IPS-NIHi7 (cell line): ENCODE measurements at regions not wholly inside any gene's neighbourhood (a gene's known extent, or its start where the extent isn't known, plus 50 kb on each side); places are given as distances from the start of the nearest gene placed in this dataset.
"Not testable (repeated sequence)": the region's sequence is repeated elsewhere in the genome, so short reads cannot be mapped to it uniquely, and the experiment has no call there.

ENCODE experiments used
- DNase-seq: peaks from one replicate; pipeline ENCODE4 v3.0.0; 2012; ENCODE audit warnings: mixed read lengths; ENCODE audit errors: extremely low spot score

GRCh38 chr20:22529150-22530019 is 55.0 kb downstream of the FOXA2 start:
- no peak for DNase-seq

GRCh38 chr20:22526512-22527012 is 57.8 kb downstream of the FOXA2 start:
- no peak for DNase-seq

- DNase-seq = no peak
Observed at GRCh38 chr20:22525821-22526220, 58.6 kb downstream of the FOXA2 start.

- DNase-seq = no peak
Observed at GRCh38 chr20:22525069-22525820, 59.1 kb downstream of the FOXA2 start.

- DNase-seq = no peak
Observed at GRCh38 chr20:22524393-22525015, 59.9 kb downstream of the FOXA2 start.

- no peak for DNase-seq
Observed at GRCh38 chr20:22523499-22524392, 60.6 kb downstream of the FOXA2 start.

- no peak for DNase-seq
Observed at GRCh38 chr20:22523128-22523498, 61.3 kb downstream of the FOXA2 start.

- DNase-seq = no peak
Observed at GRCh38 chr20:22522701-22523100, 61.7 kb downstream of the FOXA2 start.

GRCh38 chr20:22521940-22522339 is 62.4 kb downstream of the FOXA2 start:
- not testable (repeated sequence) for DNase-seq

- DNase-seq = no peak
Observed at GRCh38 chr20:22520381-22520780, 64.0 kb downstream of the FOXA2 start.

- DNase-seq = no peak
Observed at GRCh38 chr20:22515264-22515663, 69.1 kb downstream of the FOXA2 start.

GRCh38 chr20:22513574-22513973 is 70.8 kb downstream of the FOXA2 start:
- DNase-seq = no peak

GRCh38 chr20:22512911-22513489 is 71.4 kb downstream of the FOXA2 start:
- no peak for DNase-seq

GRCh38 chr20:22511943-22512910 is 72.1 kb downstream of the FOXA2 start:
- DNase-seq = peak; percentile 35

GRCh38 chr20:22509843-22510147 is 74.6 kb downstream of the FOXA2 start:
- no peak for DNase-seq

- DNase-seq = no peak
Observed at GRCh38 chr20:22509090-22509842, 75.1 kb downstream of the FOXA2 start.

- DNase-seq = no peak
Observed at GRCh38 chr20:22508426-22508825, 75.9 kb downstream of the FOXA2 start.

GRCh38 chr20:22507240-22507961 is 77.0 kb downstream of the FOXA2 start:
- no peak for DNase-seq

GRCh38 chr20:22506827-22507226 is 77.5 kb downstream of the FOXA2 start:
- DNase-seq = no peak
